HG02840 (cell line): ENCODE measurements at regions not wholly inside any gene's neighbourhood (a gene's known extent, or its start where the extent isn't known, plus 50 kb on each side); places are given as distances from the start of the nearest gene placed in this dataset.
"Not testable (repeated sequence)": the region's sequence is repeated elsewhere in the genome, so short reads cannot be mapped to it uniquely, and the experiment has no call there.

Experiments used
- ATAC-seq: cut with Tn5 transposase; IDR thresholded peaks from one replicate; pipeline ENCODE4 v1.9.1; 2021; ENCODE audit warnings: mild to moderate bottlenecking, moderate library complexity, moderate number of reproducible peaks; ENCODE audit not compliant: unreplicated experiment, low FRiP score

DNA sequence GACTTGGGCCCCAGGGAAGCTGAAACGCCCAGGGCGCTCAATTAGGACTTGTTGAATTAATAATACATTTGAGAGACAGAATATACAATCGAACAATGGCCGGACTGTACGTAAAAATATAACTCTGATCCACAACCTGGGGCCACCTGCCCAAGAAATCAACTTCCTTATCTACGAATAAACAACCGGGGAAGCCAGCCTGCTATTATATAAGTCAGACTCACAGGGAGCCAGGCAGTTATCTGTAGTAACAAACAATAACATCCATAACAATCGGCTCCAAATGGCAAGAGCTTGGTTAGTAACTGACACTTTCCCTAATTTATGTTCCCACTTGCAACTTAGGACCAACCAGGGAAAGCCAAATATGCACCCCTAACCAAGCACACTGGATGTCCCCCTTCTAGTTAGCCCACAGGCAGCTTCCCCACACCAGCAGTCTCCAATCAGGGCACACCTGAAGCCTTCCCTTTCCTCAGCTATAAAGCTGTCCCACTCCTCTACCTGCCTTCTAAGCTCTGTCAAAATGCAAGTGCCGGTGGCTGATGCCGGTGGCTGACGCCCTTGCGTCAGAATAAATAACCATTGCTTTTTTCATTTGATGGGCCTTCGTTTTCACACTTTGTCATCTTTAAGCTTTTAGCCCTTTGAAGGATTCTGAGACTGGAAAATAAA is 135.2 kb downstream of the FAM72B start:
- not testable (repeated sequence) for ATAC-seq

GRCh38 chr1:121050097-121050496 is 134.0 kb downstream of the FAM72B start:
- not testable (repeated sequence) for ATAC-seq

GRCh38 chr1:121051161-121051790 is 132.9 kb downstream of the FAM72B start:
- ATAC-seq = not testable (repeated sequence)

- not testable (repeated sequence) for ATAC-seq
Measured at GRCh38 chr1:121052081-121052660, 132.0 kb downstream of the FAM72B start.

DNA sequence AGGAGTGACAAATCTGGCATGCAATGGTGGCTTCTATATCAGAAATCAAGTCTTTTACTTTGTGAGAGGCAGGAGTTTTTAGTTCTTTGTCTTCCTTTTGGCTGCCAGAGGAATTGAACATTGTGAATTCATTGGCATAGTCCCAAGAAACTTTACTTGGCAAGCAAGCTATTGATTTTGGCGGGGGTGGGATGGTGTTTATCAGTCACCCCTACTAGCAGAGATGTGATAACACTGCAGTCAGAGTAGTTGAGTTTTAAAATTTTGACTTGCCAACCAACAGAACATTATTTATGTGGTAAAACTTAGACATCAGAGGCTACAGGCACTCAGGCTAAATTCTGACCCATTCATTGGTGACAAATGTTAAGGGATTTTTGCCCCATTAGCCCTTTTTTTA is 129.2 kb downstream of the FAM72B start:
- not testable (repeated sequence) for ATAC-seq

DNA sequence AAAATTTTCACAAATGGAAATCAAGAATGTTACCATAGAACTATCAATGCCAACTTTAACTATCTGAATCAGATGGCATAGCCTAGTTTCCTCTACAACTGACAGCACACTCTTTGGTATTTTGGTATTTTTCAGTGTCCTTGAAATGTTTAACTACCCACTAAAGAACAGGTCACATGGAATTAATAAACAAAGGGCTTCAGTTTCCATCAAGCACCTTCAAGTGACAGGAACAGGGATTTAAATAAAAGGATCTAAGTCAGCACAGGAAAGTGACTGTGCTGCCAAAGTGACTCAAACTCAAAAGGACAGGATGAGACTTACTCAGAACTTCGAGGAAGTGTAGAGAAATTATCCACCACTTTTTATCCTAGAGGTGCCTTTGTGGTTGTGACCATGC is 117.2 kb downstream of the FAM72B start:
- not testable (repeated sequence) for ATAC-seq

DNA sequence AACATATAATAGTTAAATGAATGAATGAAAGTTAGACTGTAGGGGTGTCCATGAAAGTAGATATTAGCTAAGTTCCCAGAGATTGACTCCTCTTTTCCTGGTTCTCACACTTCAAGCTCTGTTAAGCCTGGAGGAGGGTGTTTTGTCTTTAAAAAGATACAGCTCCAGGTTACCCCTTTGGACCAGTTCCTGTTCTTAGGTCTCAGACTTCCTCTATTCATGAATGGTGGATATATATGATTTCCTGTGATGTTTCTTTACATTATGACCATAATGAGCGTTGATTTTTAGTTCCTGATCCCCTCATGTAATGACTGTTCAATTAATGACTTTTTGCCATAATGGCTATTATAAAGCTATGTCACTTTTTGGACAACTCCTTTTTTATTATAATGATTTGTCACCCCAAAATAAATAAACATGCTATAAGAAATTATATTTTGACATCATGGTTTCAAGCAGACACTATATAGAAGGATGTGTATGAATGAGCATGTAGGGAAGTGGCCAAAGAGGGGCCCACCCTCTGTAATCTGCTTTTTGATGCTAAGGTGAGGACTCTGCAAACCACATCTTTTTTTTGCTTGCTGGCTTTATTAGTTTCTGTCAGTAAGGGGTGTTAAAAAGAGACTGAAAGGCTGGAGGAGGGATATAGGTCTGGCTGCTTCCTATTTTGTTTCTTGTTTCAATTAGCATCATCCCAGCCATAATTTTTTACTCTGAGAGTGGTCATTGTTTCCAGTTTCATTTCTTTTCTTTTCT is 115.2 kb downstream of the FAM72B start:
- not testable (repeated sequence) for ATAC-seq

- not testable (repeated sequence) for ATAC-seq
Measured at GRCh38 chr1:121073852-121074251, 110.3 kb downstream of the FAM72B start.

GRCh38 chr1:121075254-121075805 is 108.8 kb downstream of the FAM72B start:
- not testable (repeated sequence) for ATAC-seq

DNA sequence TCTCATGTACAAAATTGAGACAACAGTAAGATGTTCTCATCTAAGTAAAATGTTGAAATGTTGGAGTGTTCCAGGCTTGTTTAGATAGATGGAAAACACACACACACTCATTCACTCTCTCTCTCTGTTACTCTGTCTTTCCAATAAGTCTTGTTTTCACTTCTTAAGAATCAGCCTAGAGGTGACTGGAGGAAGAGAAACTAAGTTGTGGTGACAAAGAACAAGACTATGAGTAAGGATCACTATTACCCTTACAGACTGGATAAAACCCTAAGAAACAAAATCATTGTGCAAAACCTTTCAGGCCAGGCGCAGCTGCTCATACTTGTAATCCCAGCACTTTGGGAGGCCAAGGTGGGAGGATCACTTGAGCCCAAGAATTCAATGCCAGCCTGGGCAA is 107.5 kb downstream of the FAM72B start:
- ATAC-seq = not testable (repeated sequence)

- not testable (repeated sequence) for ATAC-seq
Measured at GRCh38 chr1:121079655-121080054, 104.5 kb downstream of the FAM72B start.

DNA sequence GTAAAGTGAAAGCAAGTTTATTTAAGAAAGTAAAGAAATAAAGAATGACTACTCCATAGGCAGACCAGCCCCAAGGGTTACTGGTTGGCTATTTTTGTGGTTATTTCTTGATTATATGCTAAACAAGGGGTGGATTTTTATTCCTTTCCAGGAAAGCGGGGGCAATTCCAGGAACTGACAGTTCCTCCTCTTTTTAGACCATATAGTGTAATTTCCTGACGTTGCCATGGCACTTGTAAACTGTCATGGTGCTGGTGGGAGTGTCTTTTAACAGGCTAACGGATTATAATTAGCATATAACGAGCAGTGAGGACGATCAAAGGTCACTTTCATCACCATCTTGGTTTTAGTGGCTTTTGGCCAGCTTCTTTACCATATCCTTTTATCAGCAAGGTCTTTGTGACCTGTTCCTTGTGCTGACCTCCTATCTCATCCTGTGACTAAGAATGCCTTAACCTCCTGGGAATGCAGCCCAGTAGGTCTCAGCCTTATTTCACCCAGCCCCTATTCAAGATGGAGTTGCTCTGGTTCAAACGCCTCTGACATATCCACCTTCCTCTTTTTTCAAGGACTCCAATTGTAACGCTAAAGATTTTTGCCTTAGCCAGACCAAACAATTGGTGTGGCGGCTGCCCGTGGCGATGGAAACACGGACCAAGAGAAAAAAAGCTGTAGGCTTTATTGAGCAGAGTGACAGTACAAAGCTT is 103.8 kb downstream of the FAM72B start:
- not testable (repeated sequence) for ATAC-seq

DNA sequence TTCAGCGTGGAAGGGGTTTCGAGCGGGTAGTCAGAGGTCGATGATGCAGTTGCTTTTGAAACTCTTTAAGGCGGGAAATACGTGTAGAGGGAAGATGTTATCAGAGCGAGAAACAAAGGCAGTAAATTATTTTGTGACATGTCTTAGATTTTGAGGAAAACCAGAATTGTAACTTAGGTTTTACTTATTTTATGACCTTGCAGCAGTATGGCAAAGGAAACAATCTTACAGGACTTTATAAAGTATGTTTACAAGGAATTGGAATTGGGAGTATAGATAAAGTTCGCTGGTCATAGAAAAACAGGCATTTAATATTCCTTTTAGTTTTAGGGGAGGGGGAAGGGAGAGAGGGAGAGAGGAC is 103.3 kb downstream of the FAM72B start:
- not testable (repeated sequence) for ATAC-seq

DNA sequence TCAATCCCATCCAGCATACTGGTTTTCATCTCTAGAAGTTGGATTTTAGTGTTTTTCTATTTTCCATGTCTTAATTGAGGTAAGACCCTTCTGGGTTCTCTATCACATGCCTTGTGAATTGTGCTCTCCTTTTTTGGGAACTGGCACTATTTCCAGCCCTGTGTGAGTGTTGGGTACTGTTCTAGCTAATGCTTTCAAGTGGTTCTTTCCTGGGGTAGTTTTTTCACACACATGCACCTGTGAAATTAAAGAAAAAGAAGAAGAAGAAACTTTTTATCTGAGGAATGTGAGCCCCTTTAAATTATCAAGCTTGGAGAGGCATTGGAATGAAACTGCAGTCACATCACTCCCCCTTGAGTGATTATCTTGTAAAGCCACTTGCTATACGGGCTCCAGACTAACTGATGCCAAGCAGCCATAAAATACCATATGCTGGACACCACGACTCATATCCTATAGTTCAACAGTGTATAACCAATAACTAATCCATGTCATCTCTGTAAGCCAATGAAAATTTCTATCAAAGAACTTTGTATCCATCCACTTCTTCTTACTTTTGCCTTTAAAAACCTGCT is 102.4 kb downstream of the FAM72B start:
- ATAC-seq = not testable (repeated sequence)

- ATAC-seq = not testable (repeated sequence)
Measured at GRCh38 chr1:121082995-121083394, 101.1 kb downstream of the FAM72B start.

DNA sequence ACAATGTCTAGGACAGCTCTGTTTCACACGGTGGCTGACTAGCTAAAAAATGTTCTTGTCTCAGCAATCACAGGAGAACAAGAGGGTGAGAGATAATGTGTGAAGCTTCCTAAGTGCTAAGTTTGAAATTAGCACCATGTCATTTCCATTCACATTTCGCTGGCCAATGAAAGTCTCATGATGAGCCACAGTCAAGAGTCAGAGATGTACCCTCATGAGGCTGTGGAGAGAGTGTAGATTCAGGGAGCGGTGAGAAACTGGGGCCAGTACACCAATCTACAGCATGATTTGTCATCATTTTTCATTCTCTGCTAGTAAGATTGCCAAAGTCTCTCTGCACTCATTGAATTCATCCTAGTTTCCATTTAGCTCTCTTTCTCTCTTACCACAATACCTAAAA is 97.9 kb downstream of the FAM72B start:
- not testable (repeated sequence) for ATAC-seq

GRCh38 chr1:121087221-121087620 is 96.9 kb downstream of the FAM72B start:
- not testable (repeated sequence) for ATAC-seq

GRCh38 chr1:121088568-121088967 is 95.6 kb downstream of the FAM72B start:
- ATAC-seq = not testable (repeated sequence)

GRCh38 chr1:121092329-121092968 is 91.7 kb downstream of the FAM72B start:
- not testable (repeated sequence) for ATAC-seq
